Endometrium (tissue), 2 donors: ENCODE measurements at regions not wholly inside any gene's neighbourhood (a gene's known extent, or its start where the extent isn't known, plus 50 kb on each side); places are given as distances from the start of the nearest gene placed in this dataset.

Experiments used
- FAIRE-seq: peaks from 2 replicates; lab custom pipeline; 2012; peaks lifted over from hg19 to GRCh38; lab: Jason Lieb, UNC
- donor health status: control.
- donor health status: control.

GRCh38 chr4:124178449-124179021 lies 534.0 kb downstream of the ANKRD50 start:
- FAIRE-seq: no peak

GRCh38 chr4:124179506-124180186 lies 532.9 kb downstream of the ANKRD50 start:
- FAIRE-seq: no peak

- no peak for FAIRE-seq
These were observed 531.5 kb downstream of the ANKRD50 start for GRCh38 chr4:124181039-124181438.

GRCh38 chr4:124183231-124183630 lies 529.3 kb downstream of the ANKRD50 start:
- FAIRE-seq: no peak

GRCh38 chr4:124183926-124184325 lies 528.6 kb downstream of the ANKRD50 start:
- FAIRE-seq: no peak

GRCh38 chr4:124184792-124185191 lies 527.7 kb downstream of the ANKRD50 start:
- FAIRE-seq: peak; percentile 21

- no peak for FAIRE-seq
These were observed 523.9 kb downstream of the ANKRD50 start for GRCh38 chr4:124188595-124188994.

- FAIRE-seq: no peak
These were observed 523.0 kb downstream of the ANKRD50 start for GRCh38 chr4:124189545-124189944.

- no peak for FAIRE-seq
These were observed 521.2 kb downstream of the ANKRD50 start for GRCh38 chr4:124191329-124191728.

- no peak for FAIRE-seq
These were observed 520.0 kb downstream of the ANKRD50 start for GRCh38 chr4:124192544-124192943.

GRCh38 chr4:124199185-124199584 lies 513.3 kb downstream of the ANKRD50 start:
- no peak for FAIRE-seq

GRCh38 chr4:124199755-124200154 lies 512.8 kb downstream of the ANKRD50 start:
- FAIRE-seq: no peak

- FAIRE-seq: no peak
These were observed 510.9 kb downstream of the ANKRD50 start for GRCh38 chr4:124201636-124202035.

- no peak for FAIRE-seq
These were observed 510.4 kb downstream of the ANKRD50 start for GRCh38 chr4:124202099-124202498.

GRCh38 chr4:124203613-124204238 lies 508.8 kb downstream of the ANKRD50 start:
- FAIRE-seq: peak; percentile 58

- FAIRE-seq: no peak
These were observed 505.5 kb downstream of the ANKRD50 start for GRCh38 chr4:124206779-124207605.

- no peak for FAIRE-seq
These were observed 503.3 kb downstream of the ANKRD50 start for GRCh38 chr4:124209211-124209610.

- FAIRE-seq: no peak
These were observed 502.9 kb downstream of the ANKRD50 start for GRCh38 chr4:124209626-124210025.

- FAIRE-seq: no peak
These were observed 501.8 kb downstream of the ANKRD50 start for GRCh38 chr4:124210746-124211145.

- peak; percentile 46 for FAIRE-seq
These were observed 499.5 kb downstream of the ANKRD50 start for GRCh38 chr4:124212815-124213630.

GRCh38 chr4:124219389-124219788 lies 493.1 kb downstream of the ANKRD50 start:
- no peak for FAIRE-seq

GRCh38 chr4:124224256-124224655 lies 488.3 kb downstream of the ANKRD50 start:
- FAIRE-seq: no peak
